ENCODE measurements at regions not wholly inside any gene's neighbourhood (a gene's known extent, or its start where the extent isn't known, plus 50 kb on each side); places are given as distances from the start of the nearest gene placed in this dataset.

DNA sequence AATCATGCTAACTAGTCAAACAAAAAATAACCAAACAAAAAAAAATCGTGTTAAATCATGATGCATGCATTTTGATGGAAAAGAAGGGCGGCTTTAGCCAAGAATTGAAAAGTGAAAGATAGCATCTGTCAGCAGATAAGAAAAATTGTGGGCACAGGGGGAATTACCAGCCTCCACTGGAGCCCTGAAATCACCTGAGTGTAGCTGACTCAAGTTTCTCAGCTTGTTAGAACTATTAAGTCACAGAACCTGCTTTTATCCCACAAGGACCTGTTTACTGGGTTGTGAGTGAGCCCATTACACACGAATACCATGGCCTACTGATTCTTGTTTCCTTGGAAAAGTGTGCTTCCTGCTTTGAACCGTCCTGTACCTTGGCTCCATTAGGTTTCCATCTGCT, 85.2 kb downstream of the COX18 start:
- ChIA-PET CTCF (no interaction called here), POLR2A (ENCODE audit: unreplicated experiment) (no interaction called here)
- Histone ChIP-seq H3K27ac (no peak overlapping the region), H3K9me3 (ENCODE audit: insufficient read depth, low read depth) (no peaks in the 10 kb centered on the region), H3K79me2 (ENCODE audit: low read depth) (no peaks in the 10 kb centered on the region), H3K9me2 (ENCODE audit: insufficient read depth) (no peaks in the 10 kb centered on the region), H3K4me1 (replicated peaks; ENCODE audit: insufficient read depth) (no peaks in the 10 kb centered on the region), H3K36me3 (ENCODE audit: low read depth) (no peaks in the 10 kb centered on the region), H3K27me3 (ENCODE audit: insufficient read depth, low read depth) (no peaks in the 10 kb centered on the region), H2AFZ (no peak overlapping the region), H3K4me2 (no peak overlapping the region), H3F3A (ENCODE audit: insufficient read depth, low read depth) (no peaks in the 10 kb centered on the region), H4K20me1 (ENCODE audit: insufficient read depth) (no peaks in the 10 kb centered on the region), H3K4me3 (no peak overlapping the region)
- no TSS peak for BruUV-seq (replicated peaks)
- no peak for DNase-seq
- no peak for TF ChIP-seq EZH2 (IDR thresholded peaks at IDR 0.05; ENCODE audit: low read depth)
- intact Hi-C loops (cut with micrococcal nuclease; ENCODE audit: unreplicated experiment): no loop called here

GRCh38 chr4:72983709-72984108, 85.8 kb downstream of the COX18 start:
- POLR2A ChIA-PET (ENCODE audit: unreplicated experiment): no interaction called here
- no peak overlapping the region for H3K27ac ChIP-seq
- no TSS peak for BruUV-seq (replicated peaks)
- no peaks in the 10 kb centered on the region for H3K9me2 ChIP-seq (ENCODE audit: insufficient read depth)
- no peaks in the 10 kb centered on the region for H3K36me3 ChIP-seq (ENCODE audit: low read depth)
- H3K4me2 ChIP-seq: no peak overlapping the region
- H2AFZ ChIP-seq: no peak overlapping the region
- intact Hi-C loops (cut with micrococcal nuclease; ENCODE audit: unreplicated experiment): no loop called here
- no peaks in the 10 kb centered on the region for H4K20me1 ChIP-seq (ENCODE audit: insufficient read depth)
- H3K4me3 ChIP-seq: no peak overlapping the region
- no peaks in the 10 kb centered on the region for H3K79me2 ChIP-seq (ENCODE audit: low read depth)
- H3K9me3 ChIP-seq (ENCODE audit: insufficient read depth, low read depth): no peaks in the 10 kb centered on the region
- CTCF ChIA-PET: no interaction called here
- no peaks in the 10 kb centered on the region for H3K4me1 ChIP-seq (replicated peaks; ENCODE audit: insufficient read depth)
- H3F3A ChIP-seq (ENCODE audit: insufficient read depth, low read depth): no peaks in the 10 kb centered on the region
- no peak for DNase-seq
- TF ChIP-seq CTCF (conservative IDR thresholded peaks at IDR 0.05) (no peak), EZH2 (IDR thresholded peaks at IDR 0.05; ENCODE audit: low read depth) (no peak)
- H3K27me3 ChIP-seq (ENCODE audit: insufficient read depth, low read depth): no peaks in the 10 kb centered on the region

DNA sequence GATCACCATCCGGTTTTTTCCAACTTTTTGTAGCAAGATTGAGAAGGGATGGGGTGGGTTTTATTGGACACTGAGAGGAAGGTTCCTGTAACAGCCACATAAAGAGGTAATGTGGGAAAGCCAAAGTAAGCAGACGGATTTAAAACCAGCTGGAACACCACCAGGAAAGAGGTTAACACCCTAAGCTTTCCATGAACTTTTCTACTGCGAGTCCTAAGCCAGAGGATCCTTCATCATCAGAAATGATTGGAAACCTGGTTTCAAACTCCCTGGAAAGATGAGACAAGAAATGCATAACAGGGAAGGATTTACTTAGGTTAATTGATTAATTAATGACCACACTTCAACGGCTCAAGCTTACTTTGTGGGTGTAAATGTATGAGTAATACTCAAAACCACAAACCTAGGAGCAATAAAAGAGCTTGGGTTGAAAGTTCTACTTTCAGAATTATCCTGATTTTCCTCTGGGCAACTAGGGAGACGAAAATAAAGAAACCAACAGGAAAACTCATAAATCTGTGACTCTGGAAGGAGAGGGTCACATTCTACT, 91.5 kb downstream of the COX18 start:
- TF ChIP-seq CTCF (conservative IDR thresholded peaks at IDR 0.05) (no peak), EZH2 (IDR thresholded peaks at IDR 0.05; ENCODE audit: low read depth) (no peak)
- Histone ChIP-seq H3K27me3 (ENCODE audit: insufficient read depth, low read depth) (no peaks in the 10 kb centered on the region), H3K36me3 (ENCODE audit: low read depth) (no peaks in the 10 kb centered on the region), H3K4me3 (no peak overlapping the region), H3K4me2 (no peak overlapping the region), H4K20me1 (ENCODE audit: insufficient read depth) (no peaks in the 10 kb centered on the region), H2AFZ (no peak overlapping the region), H3K27ac (no peak overlapping the region), H3K9me2 (ENCODE audit: insufficient read depth) (no peaks in the 10 kb centered on the region), H3K4me1 (replicated peaks; ENCODE audit: insufficient read depth) (no peaks in the 10 kb centered on the region), H3K79me2 (ENCODE audit: low read depth) (no peaks in the 10 kb centered on the region), H3F3A (ENCODE audit: insufficient read depth, low read depth) (no peaks in the 10 kb centered on the region), H3K9me3 (ENCODE audit: insufficient read depth, low read depth) (no peaks in the 10 kb centered on the region)
- intact Hi-C loops (cut with micrococcal nuclease; ENCODE audit: unreplicated experiment): no loop called here
- ChIA-PET POLR2A (ENCODE audit: unreplicated experiment) (no interaction called here), CTCF (interaction anchor here (0.8 kb wide), 1 partner anchor 1267 kb away, joined by 3 read pairs; no protein-coding TSS in a partner anchor)
- DNase-seq: no peak
- BruUV-seq (replicated peaks): no TSS peak

DNA sequence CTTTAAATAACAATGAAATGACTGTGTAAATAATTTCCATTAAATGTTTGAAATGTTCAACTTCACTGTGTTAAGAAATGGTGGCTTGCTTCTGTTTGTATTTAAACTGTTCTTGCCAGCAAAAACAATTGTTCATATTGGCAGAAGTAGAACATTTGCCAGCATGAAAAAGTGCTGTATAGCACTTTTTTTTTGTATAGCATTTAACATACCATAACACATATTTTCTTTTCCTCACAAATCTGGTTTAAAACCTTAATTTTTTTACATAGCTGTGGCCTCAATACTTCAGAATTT, 94.1 kb downstream of the COX18 start:
- H3K4me1 ChIP-seq (replicated peaks; ENCODE audit: insufficient read depth): no peaks in the 10 kb centered on the region
- no peak overlapping the region for H3K4me3 ChIP-seq
- H2AFZ ChIP-seq: no peak overlapping the region
- no peaks in the 10 kb centered on the region for H3K9me3 ChIP-seq (ENCODE audit: insufficient read depth, low read depth)
- no peaks in the 10 kb centered on the region for H3K9me2 ChIP-seq (ENCODE audit: insufficient read depth)
- H3K36me3 ChIP-seq (ENCODE audit: low read depth): no peaks in the 10 kb centered on the region
- TF ChIP-seq CTCF (conservative IDR thresholded peaks at IDR 0.05) (no peak), EZH2 (IDR thresholded peaks at IDR 0.05; ENCODE audit: low read depth) (no peak)
- H3F3A ChIP-seq (ENCODE audit: insufficient read depth, low read depth): no peaks in the 10 kb centered on the region
- no TSS peak for BruUV-seq (replicated peaks)
- no peaks in the 10 kb centered on the region for H4K20me1 ChIP-seq (ENCODE audit: insufficient read depth)
- no peak overlapping the region for H3K4me2 ChIP-seq
- CTCF ChIA-PET: no interaction called here
- H3K27me3 ChIP-seq (ENCODE audit: insufficient read depth, low read depth): no peaks in the 10 kb centered on the region
- POLR2A ChIA-PET (ENCODE audit: unreplicated experiment): no interaction called here
- no peak overlapping the region for H3K27ac ChIP-seq
- H3K79me2 ChIP-seq (ENCODE audit: low read depth): no peaks in the 10 kb centered on the region
- DNase-seq: no peak
- intact Hi-C loops (cut with micrococcal nuclease; ENCODE audit: unreplicated experiment): no loop called here
